Middle frontal gyrus (tissue), 1 donor: ENCODE measurements at regions not wholly inside any gene's neighbourhood (a gene's known extent, or its start where the extent isn't known, plus 50 kb on each side); places are given as distances from the start of the nearest gene placed in this dataset.

Source experiments
- DNase-seq: peaks from one replicate; pipeline ENCODE4 v3.0.0-alpha.2; 2015; ENCODE audit warnings: low spot score; ENCODE audit errors: extremely low spot score

- no peak for DNase-seq
Observed at GRCh38 chr2:19504400-19505198, 146.2 kb upstream of the OSR1 start.

- DNase-seq: no peak
Observed at GRCh38 chr2:19503915-19504314, 145.5 kb upstream of the OSR1 start.

- DNase-seq: no peak
Observed at GRCh38 chr2:19503406-19503805, 145.0 kb upstream of the OSR1 start.

GRCh38 chr2:19500126-19500525 is 141.7 kb upstream of the OSR1 start:
- no peak for DNase-seq

- DNase-seq: no peak
Observed at GRCh38 chr2:19496646-19497045, 138.2 kb upstream of the OSR1 start.

- DNase-seq: no peak
Observed at GRCh38 chr2:19494241-19494640, 135.8 kb upstream of the OSR1 start.

GRCh38 chr2:19491796-19492195 is 133.4 kb upstream of the OSR1 start:
- DNase-seq: no peak

GRCh38 chr2:19490846-19491435 is 132.5 kb upstream of the OSR1 start:
- no peak for DNase-seq

GRCh38 chr2:19488009-19488691 is 129.7 kb upstream of the OSR1 start:
- DNase-seq: no peak

GRCh38 chr2:19484736-19485135 is 126.3 kb upstream of the OSR1 start:
- no peak for DNase-seq

GRCh38 chr2:19480673-19481072 is 122.2 kb upstream of the OSR1 start:
- no peak for DNase-seq

- no peak for DNase-seq
Observed at GRCh38 chr2:19479666-19480065, 121.2 kb upstream of the OSR1 start.

- DNase-seq: no peak
Observed at GRCh38 chr2:19478409-19478808, 120.0 kb upstream of the OSR1 start.

GRCh38 chr2:19476327-19476726 is 117.9 kb upstream of the OSR1 start:
- DNase-seq: no peak

GRCh38 chr2:19474128-19474527 is 115.7 kb upstream of the OSR1 start:
- no peak for DNase-seq

- DNase-seq: no peak
Observed at GRCh38 chr2:19473350-19473749, 114.9 kb upstream of the OSR1 start.

- no peak for DNase-seq
Observed at GRCh38 chr2:19472391-19472978, 114.1 kb upstream of the OSR1 start.

GRCh38 chr2:19471491-19471890 is 113.1 kb upstream of the OSR1 start:
- no peak for DNase-seq

- no peak for DNase-seq
Observed at GRCh38 chr2:19465978-19466377, 107.6 kb upstream of the OSR1 start.

GRCh38 chr2:19462256-19462645 is 103.8 kb upstream of the OSR1 start:
- no peak for DNase-seq

GRCh38 chr2:19461504-19462255 is 103.3 kb upstream of the OSR1 start:
- no peak for DNase-seq
